Endodermal cell (in vitro differentiated cells): ENCODE measurements at regions not wholly inside any gene's neighbourhood (a gene's known extent, or its start where the extent isn't known, plus 50 kb on each side); places are given as distances from the start of the nearest gene placed in this dataset.
A peak's percentile ranks its signal among the peaks of the same experiment; 100 is the strongest.
"Not testable (repeated sequence)": the region's sequence is repeated elsewhere in the genome, so short reads cannot be mapped to it uniquely, and the experiment has no call there.

Experiments used
- DNase-seq: peaks from one replicate; pipeline ENCODE4 v3.0.0-alpha.2; 2017
- H3K27ac ChIP-seq: 2 replicates; pipeline ENCODE4 v1.5.1; 2013; ENCODE audit warnings: mild to moderate bottlenecking, low read depth, low read length, moderate library complexity
- H3K27me3 ChIP-seq: 2 replicates; pipeline ENCODE4 v1.6.1; 2013; ENCODE audit warnings: mild to moderate bottlenecking, low read length, moderate library complexity; ENCODE audit not compliant: insufficient read depth, control insufficient read depth, poor library complexity, severe bottlenecking
- H3K36me3 ChIP-seq: 2 replicates; pipeline ENCODE4 v1.7.0; 2013; ENCODE audit warnings: mild to moderate bottlenecking, low read length, moderate library complexity; ENCODE audit not compliant: control insufficient read depth, insufficient read depth
- H3K4me1 ChIP-seq: one replicate; pipeline ENCODE4 v1.7.0; 2013; ENCODE audit warnings: low read length; ENCODE audit not compliant: control insufficient read depth, insufficient read depth
- H3K4me3 ChIP-seq: 2 replicates; pipeline ENCODE4 v1.5.1; 2013; ENCODE audit warnings: mild to moderate bottlenecking, low read length, moderate library complexity
- H3K9ac ChIP-seq: 2 replicates; pipeline ENCODE4 v1.6.1; 2013; ENCODE audit warnings: mild to moderate bottlenecking, low read length, moderate library complexity; ENCODE audit not compliant: poor library complexity, severe bottlenecking; ENCODE audit errors: extremely low read depth
- H3K9me3 ChIP-seq: 2 replicates; pipeline ENCODE4 v1.6.1; 2013; ENCODE audit warnings: mild to moderate bottlenecking, low read length, moderate library complexity; ENCODE audit not compliant: control insufficient read depth
- H3K27ac Mint-ChIP-seq: 2 replicates; pipeline ENCODE4 v1.8.0; 2020; ENCODE audit warnings: mixed read lengths
- H3K27me3 Mint-ChIP-seq: 2 replicates; pipeline ENCODE4 v1.8.0; 2021; ENCODE audit warnings: mild to moderate bottlenecking, mixed read lengths; ENCODE audit not compliant: insufficient read depth
- H3K36me3 Mint-ChIP-seq: 2 replicates; pipeline ENCODE4 v1.8.0; 2020; ENCODE audit warnings: low read depth, mixed read lengths
- H3K4me1 Mint-ChIP-seq: 2 replicates; pipeline ENCODE4 v1.8.0; 2020; ENCODE audit warnings: mixed read lengths
- H3K4me3 Mint-ChIP-seq: 2 replicates; pipeline ENCODE4 v1.8.0; 2020; ENCODE audit warnings: mild to moderate bottlenecking, moderate library complexity, mixed read lengths
- H3K9me3 Mint-ChIP-seq: 2 replicates; pipeline ENCODE4 v1.8.0; 2020; ENCODE audit warnings: mild to moderate bottlenecking, mixed read lengths
- CTCF ChIP-seq: fragments of 200-600 bp; sonication (generic); conservative IDR thresholded peaks from 2 replicates; pipeline ENCODE4 v1.5.0; 2021; ENCODE audit warnings: antibody characterized with exemption, mild to moderate bottlenecking
- WGBS, 2 experiments: methylation state at CpG; one replicate each; pipeline versions ENCODE4 v1.1.5 to v1.1.7; 2013; ENCODE audit warnings: missing lambda C conversion rate in 2 of 2, mixed read lengths in 1 of 2; ENCODE audit not compliant: insufficient coverage in 1 of 2, insufficient read length in 1 of 2; 5-methylcytosine and 5-hydroxymethylcytosine counted together

GRCh38 chr4:128449251-128449650 lies 161.6 kb upstream of the PGRMC2 start:
- peaks cover 4% of the 10 kb centered on the region for H3K4me1 ChIP-seq
- no peak overlapping the region for H3K4me3 Mint-ChIP-seq

GRCh38 chr4:128444544-128445302 lies 157.1 kb upstream of the PGRMC2 start:
- H3K4me3 Mint-ChIP-seq, result no peak overlapping the region
- WGBS, 2 experiments, result 100% methylated on average over 3 of the region's 3 CpGs; no CpG with 5 or more reads in 1 of the 2 experiments
- no peak overlapping the region for H3K27ac Mint-ChIP-seq
- H3K9me3 Mint-ChIP-seq, result peaks cover 39% of the 10 kb centered on the region
- H3K4me3 ChIP-seq, result no peak overlapping the region
- no peak overlapping the region for H3K9ac ChIP-seq
- TF ChIP-seq CTCF, result no peak
- H3K27me3 ChIP-seq, result no peaks in the 10 kb centered on the region
- peaks cover 12% of the 10 kb centered on the region for H3K36me3 Mint-ChIP-seq
- no peaks in the 10 kb centered on the region for H3K27me3 Mint-ChIP-seq
- no peak overlapping the region for H3K27ac ChIP-seq
- no peaks in the 10 kb centered on the region for H3K36me3 ChIP-seq
- no peaks in the 10 kb centered on the region for H3K4me1 ChIP-seq
- no peaks in the 10 kb centered on the region for H3K4me1 Mint-ChIP-seq
- H3K9me3 ChIP-seq, result peaks cover 43% of the 10 kb centered on the region
- no peak for DNase-seq

More at GRCh38 chr4:128449251-128449650, 161.6 kb upstream of the PGRMC2 start:
- Histone ChIP-seq H3K9ac (no peak overlapping the region), H3K36me3 (no peaks in the 10 kb centered on the region), H3K27ac (no peak overlapping the region), H3K9me3 (peaks cover 13% of the 10 kb centered on the region), H3K4me3 (no peak overlapping the region), H3K27me3 (no peaks in the 10 kb centered on the region)
- DNase-seq, result no peak
- Mint-ChIP-seq H3K9me3 (peaks cover 4% of the 10 kb centered on the region), H3K27ac (no peak overlapping the region), H3K27me3 (no peaks in the 10 kb centered on the region), H3K4me1 (peaks cover 8% of the 10 kb centered on the region), H3K36me3 (no peaks in the 10 kb centered on the region)
- TF ChIP-seq CTCF, result no peak
- WGBS, 2 experiments, result 100% methylated on average over 1 of the region's 1 CpG; no CpG with 5 or more reads in 1 of the 2 experiments

GRCh38 chr4:128440923-128441322 lies 153.3 kb upstream of the PGRMC2 start:
- no peak for TF ChIP-seq CTCF
- Mint-ChIP-seq H3K4me3 (no peak overlapping the region), H3K9me3 (peaks cover 74% of the 10 kb centered on the region), H3K4me1 (no peaks in the 10 kb centered on the region), H3K27ac (no peak overlapping the region), H3K36me3 (peaks cover 19% of the 10 kb centered on the region), H3K27me3 (no peaks in the 10 kb centered on the region)
- no peak overlapping the region for H3K27ac ChIP-seq
- WGBS, 2 experiments, result 89 to 92% methylated on average over 3 to 4 of the region's 4 CpGs
- no peak overlapping the region for H3K9ac ChIP-seq
- no peak for DNase-seq
- H3K4me1 ChIP-seq, result no peaks in the 10 kb centered on the region
- H3K4me3 ChIP-seq, result no peak overlapping the region
- H3K27me3 ChIP-seq, result no peaks in the 10 kb centered on the region
- no peaks in the 10 kb centered on the region for H3K36me3 ChIP-seq
- peaks cover 70% of the 10 kb centered on the region for H3K9me3 ChIP-seq

GRCh38 chr4:128437023-128437422 lies 149.4 kb upstream of the PGRMC2 start:
- H3K36me3 Mint-ChIP-seq, result peaks cover 17% of the 10 kb centered on the region
- H3K27ac Mint-ChIP-seq, H3K4me1 Mint-ChIP-seq, H3K27me3 Mint-ChIP-seq, H3K27me3 ChIP-seq, H3K4me3 Mint-ChIP-seq, H3K9ac ChIP-seq, H3K4me1 ChIP-seq, DNase-seq, H3K27ac ChIP-seq, H3K36me3 ChIP-seq: not testable (repeated sequence)
- peaks cover 62% of the 10 kb centered on the region for H3K9me3 Mint-ChIP-seq
- Histone ChIP-seq H3K9me3 (peaks cover 50% of the 10 kb centered on the region), H3K4me3 (peak overlapping the region; percentile 14)
- 93 to 97% methylated on average over 6 to 8 of the region's 8 CpGs for WGBS, 2 experiments

- H3K9me3 Mint-ChIP-seq, result peaks cover 19% of the 10 kb centered on the region
- H3K4me1 ChIP-seq, H3K27ac Mint-ChIP-seq, H3K27me3 ChIP-seq, H3K4me1 Mint-ChIP-seq, DNase-seq, H3K4me3 Mint-ChIP-seq, H3K9ac ChIP-seq, H3K27me3 Mint-ChIP-seq, H3K36me3 ChIP-seq, H3K9me3 ChIP-seq, H3K4me3 ChIP-seq, H3K36me3 Mint-ChIP-seq, H3K27ac ChIP-seq: not testable (repeated sequence)
- 98 to 100% methylated on average over 1 to 2 of the region's 2 CpGs for WGBS, 2 experiments
Measured at GRCh38 chr4:128429023-128429613, 141.5 kb upstream of the PGRMC2 start.
